NCI-H748 (cell line): ENCODE measurements at regions not wholly inside any gene's neighbourhood (a gene's known extent, or its start where the extent isn't known, plus 50 kb on each side); places are given as distances from the start of the nearest gene placed in this dataset.
"Not testable (repeated sequence)": the region's sequence is repeated elsewhere in the genome, so short reads cannot be mapped to it uniquely, and the experiment has no call there.

Experiments
- DNase-seq: peaks from one replicate; lab custom pipeline; 2025; ENCODE audit not compliant: unreplicated experiment; lab: John Stamatoyannopoulos, UW

DNA sequence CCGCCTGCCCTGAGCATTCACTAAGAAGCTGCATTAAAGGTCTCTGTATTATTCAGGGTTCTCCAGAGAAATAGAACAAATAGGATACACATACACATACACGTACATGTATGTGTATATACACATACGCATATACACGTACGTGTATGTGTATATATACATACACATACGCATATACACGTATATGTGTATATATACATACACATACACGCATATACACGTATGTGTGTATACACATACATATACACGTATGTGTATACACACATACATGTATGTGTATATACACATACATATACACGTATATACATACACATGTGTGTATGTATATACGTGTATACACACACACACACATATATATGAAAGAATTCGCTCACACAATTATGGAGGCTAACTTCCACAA lies 108.9 kb upstream of the BARHL2 start:
- no peak for DNase-seq

DNA sequence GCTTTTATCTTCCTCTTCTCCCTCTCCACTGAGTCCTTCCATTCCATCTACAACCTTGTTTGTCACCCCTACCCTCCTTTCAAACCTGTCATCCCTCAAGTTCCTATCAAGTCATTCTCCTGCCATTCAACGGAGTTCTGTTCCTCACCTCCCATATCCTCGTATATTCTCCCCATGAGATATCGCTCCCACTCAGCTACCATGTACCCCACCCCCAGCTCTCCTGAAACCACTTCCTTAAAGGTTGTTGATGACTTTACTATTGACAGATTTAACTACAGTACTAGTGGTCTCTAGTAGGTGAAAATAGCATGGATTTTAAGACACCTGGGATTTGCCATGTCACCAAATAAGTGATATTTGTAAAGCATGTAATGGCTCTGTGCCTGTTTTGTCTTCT lies 107.4 kb upstream of the BARHL2 start:
- DNase-seq, result no peak

DNA sequence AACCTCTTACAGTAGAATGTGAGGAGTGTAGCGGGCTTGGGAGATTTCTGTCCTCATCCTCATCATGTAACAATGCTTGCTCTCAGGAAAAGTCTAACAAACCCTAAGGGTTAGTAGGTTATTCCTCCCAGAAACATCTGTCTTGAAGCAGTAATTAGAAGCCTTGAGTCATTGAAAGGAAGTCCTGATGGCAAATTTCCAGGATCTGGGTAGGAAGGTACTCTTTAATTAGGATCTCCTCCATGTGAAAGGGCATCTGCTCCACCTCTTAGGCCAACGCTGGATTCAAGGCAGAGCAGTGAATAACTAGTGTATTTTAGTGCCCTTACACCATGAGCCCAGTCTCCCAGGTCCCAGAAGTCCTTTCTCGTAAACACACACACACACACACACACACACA lies 106.6 kb upstream of the BARHL2 start:
- DNase-seq, result no peak

DNA sequence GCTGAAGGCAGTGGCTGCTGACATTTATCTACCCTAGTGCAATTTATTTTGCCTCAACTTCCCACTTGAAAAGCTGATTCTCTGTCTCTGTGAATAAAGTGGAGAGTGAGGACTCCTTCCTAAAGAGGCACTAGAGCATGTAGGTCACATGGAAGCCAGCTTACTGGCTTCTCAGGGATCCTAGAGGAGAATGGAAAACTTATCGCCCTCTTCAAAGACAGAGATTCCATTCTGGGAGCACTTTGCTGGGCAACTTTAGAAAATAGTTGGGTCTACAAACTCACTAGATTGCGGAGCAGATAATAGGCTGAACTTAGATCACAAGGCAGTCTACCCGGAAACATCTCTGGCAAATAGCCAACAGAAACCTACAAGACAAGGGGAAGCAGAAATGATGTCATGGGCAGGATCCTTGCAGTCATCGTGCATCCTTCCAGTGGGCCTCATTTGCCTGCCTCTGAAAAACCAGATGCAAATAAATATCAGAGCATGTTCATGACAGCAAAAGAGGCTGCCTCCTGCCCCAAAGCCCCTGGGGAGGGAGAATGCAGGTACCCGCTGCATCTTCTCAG lies 104.8 kb upstream of the BARHL2 start:
- DNase-seq, result no peak

DNA sequence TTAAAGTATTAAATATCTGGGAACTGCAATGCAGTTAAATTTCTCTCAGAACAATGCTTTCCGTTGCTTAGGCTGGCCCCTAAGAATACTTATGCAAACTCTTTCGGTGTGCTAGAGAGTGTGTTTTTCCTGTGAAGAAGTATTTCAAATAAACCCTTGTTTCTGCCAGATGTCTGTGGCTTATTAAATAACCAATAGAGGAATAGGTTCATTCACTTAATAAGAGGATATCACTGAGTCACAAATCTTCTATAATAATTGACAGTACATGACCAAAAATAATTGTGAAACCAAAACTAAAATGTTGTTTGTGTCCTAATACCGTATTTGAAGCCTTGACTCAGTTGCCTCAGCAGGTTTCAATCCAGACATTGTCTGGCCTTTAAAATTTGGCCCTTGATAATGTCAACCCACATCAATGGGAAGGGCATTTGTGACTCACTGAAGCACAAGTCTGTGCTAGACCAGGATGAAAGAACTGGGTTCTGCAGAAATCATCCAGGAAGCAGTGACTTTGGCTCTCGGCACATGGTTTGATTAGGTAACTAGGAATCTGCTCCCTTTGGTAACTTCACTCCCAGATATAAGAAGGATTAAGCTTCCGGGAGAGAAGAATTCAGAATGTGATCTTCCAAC lies 104.2 kb upstream of the BARHL2 start:
- DNase-seq, result no peak

DNA sequence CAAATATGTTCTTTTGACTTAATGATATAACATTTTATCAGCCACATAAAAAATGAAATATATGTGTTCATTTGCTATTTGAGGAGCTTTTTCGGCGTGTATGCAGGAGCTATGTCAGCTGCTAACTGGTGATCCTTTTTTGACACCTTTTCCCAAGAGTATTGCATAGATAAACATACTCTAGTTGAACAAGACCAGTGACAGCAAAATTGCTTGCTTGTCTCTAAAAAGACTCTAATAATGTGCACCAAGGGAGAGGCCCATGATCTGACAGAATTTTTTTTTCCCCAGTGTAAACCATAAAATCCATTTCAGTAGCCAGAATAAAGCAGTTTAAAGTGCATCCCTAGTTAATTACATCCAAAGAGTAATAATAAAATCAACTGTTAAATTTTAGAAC lies 103.6 kb upstream of the BARHL2 start:
- no peak for DNase-seq

DNA sequence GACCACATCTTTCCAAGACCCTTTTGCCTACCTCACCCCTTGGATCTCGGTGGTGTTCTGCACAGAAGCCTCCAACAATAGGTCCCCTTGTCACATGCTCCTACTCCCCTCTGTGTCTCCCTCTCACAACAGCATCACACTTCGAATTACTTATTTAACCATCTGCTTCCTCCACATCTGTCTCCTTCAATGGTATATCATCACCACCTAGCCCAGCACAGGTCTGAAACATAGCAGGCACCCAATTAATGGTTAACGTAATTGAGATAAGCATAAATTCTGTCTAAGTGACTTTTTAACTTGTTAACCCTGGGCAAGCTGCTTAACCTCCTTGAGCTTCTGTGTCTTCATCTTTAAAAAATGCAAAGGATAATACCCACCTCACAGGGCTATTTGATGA lies 100.3 kb upstream of the BARHL2 start:
- DNase-seq, result no peak

DNA sequence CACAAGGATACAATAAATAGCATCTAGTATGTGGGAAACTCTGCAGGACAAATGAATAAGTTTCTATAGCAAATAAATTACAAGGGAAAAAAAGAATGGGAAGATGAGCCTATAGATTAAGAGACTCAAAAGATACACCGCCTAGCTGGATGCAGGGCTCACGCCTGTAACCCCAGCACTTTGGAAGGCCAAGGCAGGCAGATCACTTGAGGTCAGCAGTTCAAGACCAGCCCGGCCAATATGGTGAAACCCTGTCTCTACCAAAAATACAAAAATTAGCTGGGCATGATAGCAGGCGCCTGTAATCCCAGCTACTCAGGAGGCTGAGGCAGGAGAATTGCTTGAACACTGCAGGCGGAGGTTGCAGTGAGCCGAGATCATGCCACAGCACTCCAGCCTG lies 95.1 kb upstream of the BARHL2 start:
- DNase-seq, result not testable (repeated sequence)

DNA sequence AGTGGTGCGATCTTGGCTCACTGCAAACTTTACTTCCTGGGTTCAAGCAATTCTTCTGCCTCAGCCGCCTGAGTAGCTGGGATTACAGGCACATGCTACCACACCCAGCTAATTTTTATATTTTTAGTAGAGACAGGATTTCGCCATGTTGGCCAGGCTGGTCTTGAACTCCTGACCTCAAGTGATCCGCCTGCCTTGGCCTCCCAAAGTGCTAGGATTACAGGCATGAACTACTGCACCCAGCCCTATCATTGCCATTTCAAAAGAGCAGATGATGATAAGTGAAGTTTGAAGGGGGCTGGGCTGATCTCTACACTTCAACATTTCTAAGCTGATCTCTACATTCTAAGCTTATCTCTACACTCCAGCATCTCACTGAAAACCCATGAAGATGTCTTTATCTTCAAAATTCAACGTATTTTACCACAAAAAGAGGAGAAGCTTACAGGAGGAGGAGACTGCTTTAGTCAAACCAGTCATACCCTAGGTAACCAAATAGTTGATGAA lies 94.4 kb upstream of the BARHL2 start:
- not testable (repeated sequence) for DNase-seq

DNA sequence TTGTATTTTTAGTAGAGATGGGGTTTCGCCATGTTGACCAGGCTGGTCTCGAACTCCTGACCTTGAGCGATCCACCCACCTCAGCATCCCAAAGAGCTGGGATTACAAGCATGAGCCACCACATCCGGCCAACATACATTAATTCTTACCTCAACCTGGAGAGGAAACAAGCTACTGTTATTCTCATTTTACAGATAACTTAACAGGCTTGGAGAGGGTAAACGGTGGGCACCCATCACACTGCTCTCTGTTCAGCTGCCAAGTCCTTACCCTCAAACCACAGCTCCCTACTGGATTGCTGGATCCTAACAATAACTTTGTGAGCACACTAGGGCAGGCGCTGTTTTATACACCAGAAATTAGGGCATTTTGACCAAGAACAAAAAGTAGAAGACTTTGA lies 93.6 kb upstream of the BARHL2 start:
- no peak for DNase-seq

DNA sequence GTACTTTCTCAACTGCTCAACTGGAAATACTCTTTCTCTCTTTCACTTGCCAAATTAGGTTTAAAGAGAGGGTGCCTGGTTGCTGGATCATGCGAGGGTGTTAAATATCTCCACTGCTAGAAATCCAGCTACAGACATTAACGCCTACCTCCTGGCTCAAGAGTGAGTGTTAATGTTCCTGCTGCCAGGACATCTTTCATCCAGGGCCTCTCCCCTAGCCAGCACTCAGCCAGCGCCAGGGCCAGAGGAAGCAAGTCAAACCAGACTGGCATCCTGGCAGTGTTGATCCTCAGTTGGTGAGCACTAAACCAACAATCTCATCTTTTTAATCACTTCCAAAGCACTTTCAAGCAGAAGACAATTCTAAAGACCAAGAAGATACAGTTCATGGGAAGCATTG lies 92.9 kb upstream of the BARHL2 start:
- DNase-seq, result no peak

DNA sequence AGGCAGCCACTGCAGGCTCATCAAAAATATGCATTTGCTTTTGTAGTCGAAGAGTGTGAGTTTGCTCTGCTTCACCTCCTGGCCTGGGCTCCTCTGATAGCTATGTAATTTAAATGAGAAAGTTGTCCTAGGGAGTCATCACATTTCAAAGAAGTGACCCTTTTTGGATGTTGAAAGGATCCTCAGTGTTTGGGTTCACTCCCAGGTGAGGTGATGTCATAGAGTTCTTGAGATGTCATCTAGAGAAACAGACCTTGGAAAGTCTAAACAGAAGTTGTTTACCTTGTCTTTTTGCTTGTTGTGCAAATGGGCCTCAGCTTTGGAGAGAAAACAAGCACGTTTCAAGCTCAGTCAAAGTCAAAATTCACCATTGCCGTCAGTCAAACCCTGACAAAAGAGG lies 92.0 kb upstream of the BARHL2 start:
- no peak for DNase-seq

DNA sequence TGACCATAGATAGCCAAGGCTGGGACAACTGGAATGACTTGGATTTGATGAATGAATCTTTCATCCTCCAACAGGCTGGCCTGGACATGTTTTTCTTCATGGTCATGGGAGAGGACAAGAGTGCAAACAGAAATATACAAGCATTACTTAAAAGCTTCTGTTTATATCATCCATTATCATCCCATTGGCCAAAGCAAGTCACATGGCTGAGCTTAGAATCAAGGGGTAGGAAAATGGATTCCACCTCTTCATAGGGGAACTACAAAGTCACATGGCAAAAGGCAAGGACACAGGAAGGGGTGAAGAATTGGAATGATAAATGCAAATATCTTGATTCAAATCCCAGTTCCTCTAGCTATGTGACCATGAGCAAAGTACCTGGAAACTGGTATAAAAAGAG lies 90.2 kb upstream of the BARHL2 start:
- DNase-seq, result no peak

DNA sequence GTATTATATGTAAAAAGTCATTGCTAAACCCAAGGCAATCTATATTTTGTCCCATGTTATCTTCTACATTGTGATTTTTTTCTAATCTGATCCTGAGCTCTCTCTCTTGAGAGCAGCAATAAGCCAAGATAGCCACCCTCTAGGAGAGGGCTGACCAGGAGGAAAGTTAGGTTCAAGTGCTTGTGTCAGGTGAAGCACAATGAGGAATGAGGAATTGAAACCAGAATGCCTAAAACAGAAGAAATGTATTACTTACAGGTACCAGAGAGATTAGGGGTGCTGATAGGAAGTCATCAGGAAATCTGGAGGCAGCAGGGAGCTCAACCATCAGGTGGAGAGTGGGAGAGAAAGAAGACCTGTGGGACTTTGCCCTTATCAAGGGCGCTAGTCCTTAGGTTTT lies 85.5 kb upstream of the BARHL2 start:
- no peak for DNase-seq

DNA sequence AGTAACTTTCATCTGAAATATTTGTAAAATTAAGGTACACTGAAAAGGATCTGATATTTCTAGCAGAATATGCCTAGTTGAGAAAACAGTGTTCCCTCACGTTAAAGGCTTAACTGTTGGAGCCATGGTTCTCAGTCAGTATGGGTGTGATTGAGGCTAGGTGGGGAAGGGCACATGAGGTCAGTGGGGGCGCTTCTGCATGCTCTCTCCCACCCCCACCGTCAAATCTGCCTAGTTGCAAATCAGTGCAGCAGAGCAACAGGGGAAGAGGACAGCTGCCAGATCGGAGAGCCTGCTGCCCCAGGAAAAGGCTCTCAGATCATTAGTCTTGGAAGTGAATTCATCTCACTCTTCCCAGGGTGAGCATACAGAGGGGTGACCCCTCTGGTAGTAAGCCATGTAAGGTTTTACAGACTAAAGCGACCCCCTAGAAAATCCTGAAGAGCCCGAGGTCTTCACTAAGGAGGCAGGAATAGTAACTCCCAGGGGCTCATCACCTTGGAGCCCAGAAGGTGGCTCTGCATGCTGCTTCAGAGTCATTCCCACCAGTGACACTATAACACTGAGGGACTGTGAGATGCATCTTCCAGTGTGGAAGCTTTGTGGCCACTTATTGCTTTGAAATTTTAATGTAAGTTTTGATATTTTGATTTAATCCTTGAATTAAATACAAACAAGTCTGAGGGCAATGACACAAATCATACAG lies 83.1 kb upstream of the BARHL2 start:
- no peak for DNase-seq

DNA sequence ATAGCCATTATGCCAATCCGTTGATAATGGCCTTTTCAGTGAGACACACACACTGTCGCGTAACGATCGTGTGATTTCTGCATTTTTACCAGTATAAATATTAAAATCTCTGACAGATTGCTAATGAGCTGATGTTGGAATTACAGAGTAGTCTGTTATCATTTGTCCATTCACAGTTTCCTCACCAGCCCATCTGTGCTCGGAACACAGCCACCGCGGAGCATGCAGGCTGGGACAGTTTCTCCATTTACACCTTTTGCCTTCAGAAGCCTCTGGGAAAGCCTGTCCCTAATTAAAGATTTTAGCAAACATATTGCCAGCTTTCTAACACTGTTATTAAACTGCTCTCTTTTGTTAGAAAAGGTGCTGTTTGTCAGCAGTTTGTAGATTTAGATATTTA lies 82.2 kb upstream of the BARHL2 start:
- DNase-seq, result no peak

DNA sequence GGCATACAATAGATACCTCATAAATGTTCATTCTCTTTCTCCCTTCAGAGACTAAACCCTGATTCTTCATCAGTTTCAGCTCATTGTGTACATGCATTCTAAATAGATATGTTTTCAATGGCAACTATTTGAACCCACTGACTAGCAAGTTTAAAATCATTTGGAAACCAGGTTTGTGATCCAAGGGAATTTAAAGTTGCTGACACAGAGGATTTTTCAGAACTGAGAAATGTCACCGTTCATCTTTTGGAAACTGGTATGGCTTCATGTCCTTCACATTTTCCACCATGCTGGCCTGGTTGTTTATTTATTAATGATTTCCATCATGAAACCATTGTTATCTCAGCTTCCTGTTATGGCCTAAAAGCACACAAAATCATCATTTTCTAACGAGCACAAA lies 81.8 kb upstream of the BARHL2 start:
- DNase-seq, result no peak

DNA sequence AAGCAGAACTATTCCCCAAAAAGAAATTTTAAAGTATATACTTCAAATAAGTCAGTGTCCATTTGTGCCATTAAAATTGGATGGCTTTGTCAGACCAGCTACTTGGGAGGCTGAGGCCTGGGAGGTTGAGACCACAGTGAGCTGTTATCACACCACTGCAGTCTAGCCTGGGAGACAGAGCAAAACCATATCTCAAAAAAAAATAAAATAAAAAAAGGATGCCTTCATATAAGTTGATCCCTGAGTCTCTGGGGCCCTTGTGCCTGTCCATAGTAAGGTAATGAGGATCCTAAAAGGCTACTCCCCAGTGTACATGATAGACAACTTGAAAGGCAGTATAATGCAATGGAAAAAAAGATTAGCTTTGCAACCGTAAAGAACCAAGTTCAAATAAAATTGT lies 81.2 kb upstream of the BARHL2 start:
- no peak for DNase-seq

DNA sequence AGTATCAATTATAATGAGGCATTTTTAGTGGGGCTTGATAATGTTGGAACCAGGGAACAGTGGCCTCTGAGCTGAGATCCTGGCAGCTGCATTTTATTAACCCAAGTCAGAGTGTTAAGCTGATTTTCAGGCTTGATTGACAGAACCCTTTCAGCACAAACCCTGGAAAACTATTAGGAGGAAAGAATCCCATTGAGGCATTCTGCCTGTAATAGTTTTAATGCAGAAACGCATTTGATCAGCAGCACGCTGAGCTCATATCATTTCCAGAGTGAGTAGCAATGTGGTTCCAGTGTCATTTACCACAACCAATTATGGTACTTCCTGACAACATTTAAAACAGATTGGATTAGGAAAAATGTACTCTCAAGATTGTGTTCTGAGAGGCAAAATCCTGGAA lies 78.3 kb upstream of the BARHL2 start:
- no peak for DNase-seq

DNA sequence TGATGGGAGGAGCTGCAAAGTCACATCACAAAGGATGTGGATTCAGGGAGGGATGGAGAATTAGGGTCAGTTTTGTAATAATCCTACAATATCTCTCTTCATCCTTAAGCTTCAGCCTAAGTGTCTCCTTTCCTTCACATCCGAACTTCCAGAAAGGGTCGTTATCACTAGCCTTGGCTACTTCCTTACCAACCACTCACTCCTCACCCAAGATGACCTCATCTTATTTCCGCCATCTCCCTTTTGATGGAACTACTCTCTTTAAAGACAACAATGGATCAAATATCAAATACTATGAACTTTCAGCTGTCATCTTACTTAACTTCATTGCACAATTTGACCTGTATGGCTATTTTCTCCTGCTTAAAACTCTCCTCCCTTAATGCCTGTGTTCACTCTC lies 69.6 kb upstream of the BARHL2 start:
- DNase-seq, result no peak

DNA sequence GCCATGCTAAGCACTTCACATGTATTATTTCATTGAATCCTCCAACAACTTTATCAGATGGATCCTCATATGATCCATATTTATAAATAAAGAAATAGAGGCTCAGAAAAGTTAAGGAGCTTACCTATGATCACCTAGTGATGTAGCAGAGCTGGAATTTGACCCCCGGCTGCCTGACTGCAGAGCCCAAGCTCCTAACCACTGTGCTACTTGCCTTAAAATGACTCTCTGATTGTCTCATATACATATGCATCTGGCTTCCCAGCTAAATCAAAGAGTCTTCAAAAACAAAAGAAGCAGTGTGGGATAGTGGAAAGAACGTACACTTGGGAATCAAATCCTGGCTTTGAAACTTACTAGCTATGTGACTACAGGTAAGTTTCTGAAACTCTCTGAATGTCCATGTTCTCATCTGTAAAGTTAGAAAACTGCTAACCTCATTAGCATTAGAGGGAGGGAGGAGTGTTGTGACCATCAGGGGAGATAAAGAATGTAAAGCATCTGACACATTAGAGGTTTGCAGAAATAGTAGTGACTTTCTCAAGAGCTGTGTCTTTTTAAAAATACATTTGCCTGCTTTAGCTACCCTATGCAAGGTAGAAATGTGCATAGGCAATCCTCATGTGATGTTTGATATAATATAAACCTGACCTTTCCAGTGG lies 67.2 kb upstream of the BARHL2 start:
- no peak for DNase-seq

DNA sequence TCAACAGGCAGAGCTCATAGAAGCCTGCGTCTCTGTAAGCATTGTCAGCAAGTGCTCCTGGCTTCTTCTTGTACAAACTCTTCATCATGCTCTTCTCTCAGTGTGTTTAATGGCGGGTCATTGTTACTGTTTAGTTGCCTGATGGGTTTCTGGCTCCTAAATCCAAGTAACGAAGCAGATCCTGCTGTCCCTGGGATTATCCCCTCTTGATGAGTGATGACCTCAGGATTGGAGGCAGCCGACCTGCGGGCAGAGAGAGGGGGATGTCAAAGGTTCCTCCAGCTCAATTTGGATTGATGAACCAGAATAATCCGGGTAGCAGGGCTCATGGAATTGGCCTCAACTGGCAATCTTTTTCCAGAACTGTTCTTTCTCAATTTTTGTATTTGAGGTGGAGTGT lies 66.1 kb upstream of the BARHL2 start:
- no peak for DNase-seq
